HepG2 (cell line): ENCODE measurements at regions not wholly inside any gene's neighbourhood (a gene's known extent, or its start where the extent isn't known, plus 50 kb on each side); places are given as distances from the start of the nearest gene placed in this dataset.

Experiments
- ATAC-seq: fragments of 200-7000 bp; cut with Tn5 transposase; 3 replicates; pipeline ENCODE4 v1.9.1; 2020; ENCODE audit warnings: mild to moderate bottlenecking, moderate library complexity
- BruUV-seq: library from RNA; stranded (reverse); fragments of 400-500 nt; replicated peaks from 2 replicates; lab custom pipeline; 2021; lab: Mats Ljungman, UMichigan
- CTCF ChIA-PET: fragments of 300-600 bp; formaldehyde crosslinking; extraction: SDS; loops from one replicate; lab custom pipeline; 2021; ENCODE audit warnings: low total read pairs, inconsistent platforms, low intra/inter-chr PET ratio; lab: Yijun Ruan, JAX
- POLR2A ChIA-PET: fragments of 350-600 bp; sonication (Branson Sonifier 250); formaldehyde crosslinking; loops from one replicate; lab custom pipeline; 2020; ENCODE audit warnings: antibody characterized with exemption, inconsistent platforms; lab: Yijun Ruan, JAX
- DNase-seq: peaks from one replicate; pipeline ENCODE4 v3.0.0-alpha.2; 2015; ENCODE audit warnings: low spot score
- FAIRE-seq: peaks from 3 replicates; lab custom pipeline; 2011; peaks lifted over from hg19 to GRCh38; lab: Jason Lieb, UNC
- H2AFZ ChIP-seq: one replicate; pipeline ENCODE4 v1.6.1; 2011; ENCODE audit warnings: low read length, inconsistent platforms
- H3K27ac ChIP-seq: fragments of 300-600 bp; 3 replicates; pipeline ENCODE4 v1.8.0; 2011; ENCODE audit warnings: mixed run types, mild to moderate bottlenecking, mixed read lengths, low read length, inconsistent platforms; ENCODE audit not compliant: insufficient read depth; ENCODE audit errors: extremely low read length
- H3K27me3 ChIP-seq, 2 experiments: fragments of 200-600 bp in 1 of 2; 2 replicates in 1 of 2; 3 replicates in 1 of 2; pipeline versions ENCODE4 v1.6.0 to v1.8.0; 2011; ENCODE audit warnings: low read length in 2 of 2, mild to moderate bottlenecking in 2 of 2, moderate library complexity in 2 of 2, inconsistent platforms in 1 of 2; ENCODE audit not compliant: insufficient read depth in 2 of 2, control insufficient read depth in 1 of 2
- H3K36me3 ChIP-seq, 2 experiments: fragments of 200-600 bp in 1 of 2; replicated peaks in 1 of 2; 2 replicates in 1 of 2; 3 replicates in 1 of 2; pipeline versions ENCODE4 v1.5.1 to v1.8.0; 2011; ENCODE audit warnings: low read length in 2 of 2, inconsistent platforms in 1 of 2; ENCODE audit not compliant: insufficient read depth in 2 of 2, control insufficient read depth in 1 of 2
- H3K4me1 ChIP-seq: 2 replicates; pipeline ENCODE4 v1.5.1; 2012; ENCODE audit warnings: low read length, inconsistent platforms; ENCODE audit not compliant: insufficient read depth
- H3K4me2 ChIP-seq: 2 replicates; pipeline ENCODE4 v1.6.0; 2011; ENCODE audit warnings: low read depth, low read length, inconsistent platforms
- H3K4me3 ChIP-seq, 3 experiments: fragments of 200-600 bp in 1 of 3; sonication (generic), shearing (Covaris generic) in 1 of 3; replicated peaks in 1 of 3; 2 replicates each; pipeline ENCODE4 v1.5.1; 2011 to 2016; ENCODE audit warnings: low read length in 3 of 3, inconsistent platforms in 2 of 3, low read depth in 2 of 3, mild to moderate bottlenecking in 2 of 3, control low read depth in 1 of 3, mixed read lengths in 1 of 3; ENCODE audit not compliant: insufficient read depth in 1 of 3
- H3K79me2 ChIP-seq: one replicate; pipeline ENCODE4 v1.6.1; 2011; ENCODE audit warnings: low read length, inconsistent platforms; ENCODE audit not compliant: insufficient read depth
- H3K9ac ChIP-seq: 2 replicates; pipeline ENCODE4 v1.6.0; 2011; ENCODE audit warnings: mild to moderate bottlenecking, low read depth, low read length, inconsistent platforms; ENCODE audit not compliant: insufficient read depth
- H3K9me3 ChIP-seq: 2 replicates; pipeline ENCODE4 v1.5.1; 2012; ENCODE audit warnings: mild to moderate bottlenecking, low read length
- H4K20me1 ChIP-seq: 2 replicates; pipeline ENCODE4 v1.6.0; 2011; ENCODE audit warnings: inconsistent platforms, mild to moderate bottlenecking, low read length, moderate library complexity; ENCODE audit not compliant: insufficient read depth
- GFI1 ChIP-seq: sonication (generic); formaldehyde crosslinking; IDR thresholded peaks from 2 replicates; pipeline ENCODE4 v1.5.0; 2020; ENCODE audit warnings: missing genetic modification reagents, mild to moderate bottlenecking, borderline replicate concordance
- MTF2 ChIP-seq: sonication (generic); formaldehyde crosslinking; IDR thresholded peaks from 2 replicates; pipeline ENCODE4 v1.5.0; 2020; ENCODE audit warnings: missing genetic modification reagents, borderline replicate concordance
- MXI1 ChIP-seq: IDR thresholded peaks from 3 replicates; pipeline ENCODE4 v1.6.1; 2012; ENCODE audit warnings: low read depth, low read length, inconsistent platforms, borderline replicate concordance
- MYNN ChIP-seq: sonication (generic); formaldehyde crosslinking; IDR thresholded peaks from 2 replicates; pipeline ENCODE4 v1.4.0; 2020; ENCODE audit warnings: mild to moderate bottlenecking, low read depth, missing genetic modification reagents
- NCOR1 ChIP-seq: fragments of 200-600 bp; sonication (generic); IDR thresholded peaks from 2 replicates; pipeline ENCODE4 v1.7.0; 2017; ENCODE audit warnings: antibody characterized with exemption, low read length, borderline replicate concordance
- NFATC3 ChIP-seq: sonication (generic); formaldehyde crosslinking; IDR thresholded peaks from 2 replicates; pipeline ENCODE4 v1.5.1; 2020; ENCODE audit warnings: mild to moderate bottlenecking, missing genetic modification reagents
- NFIB ChIP-seq: sonication (generic); formaldehyde crosslinking; IDR thresholded peaks from 2 replicates; pipeline ENCODE4 v1.9.0; 2021; ENCODE audit warnings: missing genetic modification reagents, mild to moderate bottlenecking, borderline replicate concordance
- RARA ChIP-seq: IDR thresholded peaks from 2 replicates; pipeline ENCODE4 v1.6.1; 2016; ENCODE audit warnings: missing genetic modification reagents, missing compliant biosample characterization
- REPIN1 ChIP-seq: sonication (generic); formaldehyde crosslinking; IDR thresholded peaks from 2 replicates; pipeline ENCODE4 v1.8.0; 2022; ENCODE audit warnings: missing genetic modification reagents, low read depth, mild to moderate bottlenecking, borderline replicate concordance
- RFX1 ChIP-seq: fragments of 450-650 bp; IDR thresholded peaks from 2 replicates; pipeline ENCODE4 v1.6.1; 2017
- ZBTB20 ChIP-seq: sonication (generic); formaldehyde crosslinking; IDR thresholded peaks from 2 replicates; pipeline ENCODE4 v1.8.1; 2023; ENCODE audit warnings: missing genetic modification reagents, low read depth, mild to moderate bottlenecking, borderline replicate concordance
- ZBTB21 ChIP-seq: sonication (generic); formaldehyde crosslinking; IDR thresholded peaks from 2 replicates; pipeline ENCODE4 v1.4.0; 2020; ENCODE audit warnings: missing genetic modification reagents
- ZFY ChIP-seq: sonication (generic); formaldehyde crosslinking; IDR thresholded peaks from 2 replicates; pipeline ENCODE4 v1.4.0; 2020; ENCODE audit warnings: missing genetic modification reagents
- ZMAT3 ChIP-seq: sonication (generic); formaldehyde crosslinking; conservative IDR thresholded peaks from 2 replicates; pipeline ENCODE4 v1.7.0; 2021; ENCODE audit warnings: missing genetic modification reagents
- ZNF124 ChIP-seq: sonication (generic); formaldehyde crosslinking; IDR thresholded peaks from 2 replicates; pipeline ENCODE4 v1.4.0; 2020; ENCODE audit warnings: missing genetic modification reagents
- ZNF234 ChIP-seq: sonication (generic); formaldehyde crosslinking; conservative IDR thresholded peaks from 2 replicates; pipeline ENCODE4 v1.5.1; 2020; ENCODE audit warnings: mild to moderate bottlenecking, missing genetic modification reagents
- ZNF260 ChIP-seq: sonication (generic); formaldehyde crosslinking; IDR thresholded peaks from 2 replicates; pipeline ENCODE4 v1.4.0; 2020; ENCODE audit warnings: missing genetic modification reagents, low read depth, mild to moderate bottlenecking, borderline replicate concordance
- ZNF383 ChIP-seq: sonication (generic); formaldehyde crosslinking; IDR thresholded peaks from 2 replicates; pipeline ENCODE4 v1.4.0; 2020; ENCODE audit warnings: missing genetic modification reagents, mild to moderate bottlenecking, borderline replicate concordance
- ZNF468 ChIP-seq: sonication (generic); formaldehyde crosslinking; IDR thresholded peaks from 2 replicates; pipeline ENCODE4 v1.8.0; 2022; ENCODE audit warnings: mild to moderate bottlenecking, moderate library complexity, missing genetic modification reagents
- ZNF644 ChIP-seq: IDR thresholded peaks from 2 replicates; pipeline ENCODE4 v1.6.1; 2016; ENCODE audit warnings: low read depth
- in situ Hi-C: cut with HindIII; loops from 2 replicates; pipeline ENCODE4 v1.10.0; 2017; ENCODE audit warnings: low pct_unique_long_range_greater_than_20kb; ENCODE audit not compliant: extremely low pct_ligation_motif_present
- intact Hi-C: fragments of 100-400 bp; cut with micrococcal nuclease; formaldehyde crosslinking; loops from one replicate; pipeline ENCODE4 v1.10.0; 2022; ENCODE audit not compliant: unreplicated experiment
- TF ChIP-seq, protein P1 (sequence below): sonication (generic); formaldehyde crosslinking; IDR thresholded peaks from 2 replicates; pipeline ENCODE4 v1.5.0; 2020; ENCODE audit warnings: mild to moderate bottlenecking, missing genetic modification reagents, moderate library complexity
- TF ChIP-seq, protein P2 (sequence below): sonication (generic); formaldehyde crosslinking; IDR thresholded peaks from 2 replicates; pipeline ENCODE4 v1.8.1; 2023; ENCODE audit warnings: missing genetic modification reagents, inconsistent platforms, borderline replicate concordance
- TF ChIP-seq, protein P3 (sequence below): sonication (generic); formaldehyde crosslinking; IDR thresholded peaks from 2 replicates; pipeline ENCODE4 v1.8.1; 2023; ENCODE audit warnings: mild to moderate bottlenecking, missing genetic modification reagents

DNA sequence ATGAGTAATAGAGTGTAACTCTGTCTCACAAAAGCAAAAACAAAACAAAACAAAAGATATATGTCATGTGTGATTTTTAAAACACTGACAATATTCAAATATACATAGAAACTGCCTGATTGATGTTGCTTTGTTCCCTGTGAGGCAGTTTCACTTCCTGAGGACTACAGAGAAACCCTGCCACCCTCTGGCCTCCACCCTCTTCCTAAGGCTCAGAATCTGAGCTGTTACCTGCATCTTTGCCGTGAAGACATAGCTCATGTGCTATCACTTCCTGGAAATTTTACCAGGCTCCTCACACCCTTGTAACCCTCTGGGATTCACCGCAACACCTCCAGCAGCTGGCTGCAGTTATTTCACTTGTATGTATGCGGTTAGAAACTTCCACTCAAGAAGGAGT lies 831.0 kb downstream of the NLGN4Y start (continued):
- TF ChIP-seq, protein P1, sequence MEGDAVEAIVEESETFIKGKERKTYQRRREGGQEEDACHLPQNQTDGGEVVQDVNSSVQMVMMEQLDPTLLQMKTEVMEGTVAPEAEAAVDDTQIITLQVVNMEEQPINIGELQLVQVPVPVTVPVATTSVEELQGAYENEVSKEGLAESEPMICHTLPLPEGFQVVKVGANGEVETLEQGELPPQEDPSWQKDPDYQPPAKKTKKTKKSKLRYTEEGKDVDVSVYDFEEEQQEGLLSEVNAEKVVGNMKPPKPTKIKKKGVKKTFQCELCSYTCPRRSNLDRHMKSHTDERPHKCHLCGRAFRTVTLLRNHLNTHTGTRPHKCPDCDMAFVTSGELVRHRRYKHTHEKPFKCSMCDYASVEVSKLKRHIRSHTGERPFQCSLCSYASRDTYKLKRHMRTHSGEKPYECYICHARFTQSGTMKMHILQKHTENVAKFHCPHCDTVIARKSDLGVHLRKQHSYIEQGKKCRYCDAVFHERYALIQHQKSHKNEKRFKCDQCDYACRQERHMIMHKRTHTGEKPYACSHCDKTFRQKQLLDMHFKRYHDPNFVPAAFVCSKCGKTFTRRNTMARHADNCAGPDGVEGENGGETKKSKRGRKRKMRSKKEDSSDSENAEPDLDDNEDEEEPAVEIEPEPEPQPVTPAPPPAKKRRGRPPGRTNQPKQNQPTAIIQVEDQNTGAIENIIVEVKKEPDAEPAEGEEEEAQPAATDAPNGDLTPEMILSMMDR, result no peak
- no peak for TF ChIP-seq MYNN (CRISPR knock-in tag)
- no peak for TF ChIP-seq ZMAT3 (CRISPR knock-in tag)
- TF ChIP-seq, protein P2, sequence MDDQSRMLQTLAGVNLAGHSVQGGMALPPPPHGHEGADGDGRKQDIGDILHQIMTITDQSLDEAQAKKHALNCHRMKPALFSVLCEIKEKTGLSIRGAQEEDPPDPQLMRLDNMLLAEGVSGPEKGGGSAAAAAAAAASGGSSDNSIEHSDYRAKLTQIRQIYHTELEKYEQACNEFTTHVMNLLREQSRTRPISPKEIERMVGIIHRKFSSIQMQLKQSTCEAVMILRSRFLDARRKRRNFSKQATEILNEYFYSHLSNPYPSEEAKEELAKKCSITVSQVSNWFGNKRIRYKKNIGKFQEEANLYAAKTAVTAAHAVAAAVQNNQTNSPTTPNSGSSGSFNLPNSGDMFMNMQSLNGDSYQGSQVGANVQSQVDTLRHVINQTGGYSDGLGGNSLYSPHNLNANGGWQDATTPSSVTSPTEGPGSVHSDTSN, result no peak
- TF ChIP-seq RARA (CRISPR knock-in tag), result no peak
- TF ChIP-seq NFATC3 (CRISPR knock-in tag), result no peak
- no peak for TF ChIP-seq RFX1
- no peak for TF ChIP-seq ZBTB20 (CRISPR knock-in tag)
- no peak for TF ChIP-seq NCOR1
- no peak for TF ChIP-seq MTF2 (CRISPR knock-in tag)
- TF ChIP-seq ZNF468 (CRISPR knock-in tag), result no peak
- no peak for TF ChIP-seq ZNF644 (CRISPR knock-in tag)
- TF ChIP-seq, all 625 proteins: peak for 0

DNA sequence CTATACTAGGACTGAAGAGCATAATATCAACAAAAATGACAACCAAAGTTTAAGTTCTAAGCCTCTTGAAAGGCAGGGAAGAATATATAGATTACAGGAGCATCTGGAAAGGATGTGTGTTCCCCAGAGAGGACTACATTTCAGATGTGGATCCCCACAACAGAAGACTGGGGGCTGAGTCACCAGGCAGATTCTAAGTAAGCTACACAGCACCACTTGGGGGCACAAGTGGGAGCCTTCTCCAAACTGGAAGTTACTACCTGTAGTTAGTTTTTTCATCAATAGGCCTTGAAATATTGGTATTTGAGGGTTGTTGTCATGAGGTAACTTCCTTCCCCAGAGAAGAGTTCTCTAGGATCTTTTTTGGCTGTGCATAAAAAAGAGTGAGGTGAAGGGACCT lies 836.1 kb downstream of the NLGN4Y start:
- no peaks in the 10 kb centered on the region for H3K79me2 ChIP-seq
- no peak overlapping the region for H3K9ac ChIP-seq
- no peak overlapping the region for H3K4me2 ChIP-seq
- intact Hi-C loops, result no loop called here
- in situ Hi-C loops, result no loop called here
- FAIRE-seq (no peak), ATAC-seq (no peak), DNase-seq (no peak)
- ChIA-PET CTCF (no interaction called here), POLR2A (no interaction called here)
- no peaks in the 10 kb centered on the region for H3K27me3 ChIP-seq
- no peaks in the 10 kb centered on the region for H3K9me3 ChIP-seq
- no peak overlapping the region for H2AFZ ChIP-seq
- no peak overlapping the region for H3K4me3 ChIP-seq
- H4K20me1 ChIP-seq, result no peaks in the 10 kb centered on the region
- no peaks in the 10 kb centered on the region for H3K36me3 ChIP-seq
- H3K27ac ChIP-seq, result no peak overlapping the region
- no TSS peak for BruUV-seq
- H3K4me1 ChIP-seq, result no peaks in the 10 kb centered on the region
- TF ChIP-seq ZFY (CRISPR knock-in tag), result no peak
- no peak for TF ChIP-seq GFI1 (CRISPR knock-in tag)
- no peak for TF ChIP-seq ZNF260 (CRISPR knock-in tag)
- no peak for TF ChIP-seq NFIB (CRISPR knock-in tag)
- no peak for TF ChIP-seq ZNF383
- no peak for TF ChIP-seq ZNF124
- no peak for TF ChIP-seq REPIN1 (CRISPR knock-in tag)
- TF ChIP-seq MXI1, result no peak
- TF ChIP-seq ZBTB21 (CRISPR knock-in tag), result no peak
- TF ChIP-seq, protein P3, sequence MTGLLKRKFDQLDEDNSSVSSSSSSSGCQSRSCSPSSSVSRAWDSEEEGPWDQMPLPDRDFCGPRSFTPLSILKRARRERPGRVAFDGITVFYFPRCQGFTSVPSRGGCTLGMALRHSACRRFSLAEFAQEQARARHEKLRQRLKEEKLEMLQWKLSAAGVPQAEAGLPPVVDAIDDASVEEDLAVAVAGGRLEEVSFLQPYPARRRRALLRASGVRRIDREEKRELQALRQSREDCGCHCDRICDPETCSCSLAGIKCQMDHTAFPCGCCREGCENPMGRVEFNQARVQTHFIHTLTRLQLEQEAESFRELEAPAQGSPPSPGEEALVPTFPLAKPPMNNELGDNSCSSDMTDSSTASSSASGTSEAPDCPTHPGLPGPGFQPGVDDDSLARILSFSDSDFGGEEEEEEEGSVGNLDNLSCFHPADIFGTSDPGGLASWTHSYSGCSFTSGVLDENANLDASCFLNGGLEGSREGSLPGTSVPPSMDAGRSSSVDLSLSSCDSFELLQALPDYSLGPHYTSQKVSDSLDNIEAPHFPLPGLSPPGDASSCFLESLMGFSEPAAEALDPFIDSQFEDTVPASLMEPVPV (CRISPR knock-in tag), result no peak
- no peak for TF ChIP-seq ZNF234
